Fibroblast of pulmonary artery (primary cell): ENCODE measurements at regions not wholly inside any gene's neighbourhood (a gene's known extent, or its start where the extent isn't known, plus 50 kb on each side); places are given as distances from the start of the nearest gene placed in this dataset.
"Not testable (repeated sequence)": the region's sequence is repeated elsewhere in the genome, so short reads cannot be mapped to it uniquely, and the experiment has no call there.

ENCODE experiments used
- DNase-seq: peaks from one replicate; pipeline ENCODE4 v3.0.0-alpha.2; 2010; ENCODE audit warnings: low read depth
- H3K4me3 ChIP-seq: replicated peaks from 2 replicates; pipeline ENCODE4 v1.5.1; 2011; ENCODE audit warnings: low read depth, mild to moderate bottlenecking, control low read depth, low read length, moderate library complexity
- CTCF ChIP-seq: IDR thresholded peaks from 2 replicates; pipeline ENCODE4 v1.5.1; 2011; ENCODE audit warnings: mild to moderate bottlenecking, control low read depth, low read length, inconsistent platforms; ENCODE audit errors: missing control alignments

- no peak overlapping the region for H3K4me3 ChIP-seq
- no peak for TF ChIP-seq CTCF
Observed at GRCh38 chr5:12659686-12660085, 755.4 kb upstream of the CTNND2 start.

GRCh38 chr5:12658871-12659446 is 754.7 kb upstream of the CTNND2 start:
- TF ChIP-seq CTCF = no peak
- DNase-seq = no peak
- no peak overlapping the region for H3K4me3 ChIP-seq

More at GRCh38 chr5:12659686-12660085, 755.4 kb upstream of the CTNND2 start:
- DNase-seq = no peak

GRCh38 chr5:12657914-12658474 is 753.7 kb upstream of the CTNND2 start:
- not testable (repeated sequence) for DNase-seq, H3K4me3 ChIP-seq

- no peak for DNase-seq
- no peak for TF ChIP-seq CTCF
- H3K4me3 ChIP-seq = no peak overlapping the region
Observed at GRCh38 chr5:12655675-12656074, 751.4 kb upstream of the CTNND2 start.

- DNase-seq = no peak
- no peak overlapping the region for H3K4me3 ChIP-seq
- no peak for TF ChIP-seq CTCF
Observed at GRCh38 chr5:12652201-12652600, 748.0 kb upstream of the CTNND2 start.

- no peak for DNase-seq
- TF ChIP-seq CTCF = no peak
- no peak overlapping the region for H3K4me3 ChIP-seq
Observed at GRCh38 chr5:12648558-12648957, 744.3 kb upstream of the CTNND2 start.

- DNase-seq = no peak
- H3K4me3 ChIP-seq = no peak overlapping the region
- TF ChIP-seq CTCF = no peak
Observed at GRCh38 chr5:12647613-12648012, 743.4 kb upstream of the CTNND2 start.
